Glutamatergic neuron (in vitro differentiated cells): ENCODE measurements at regions not wholly inside any gene's neighbourhood (a gene's known extent, or its start where the extent isn't known, plus 50 kb on each side); places are given as distances from the start of the nearest gene placed in this dataset.

Source experiments
- DNase-seq: peaks from one replicate; pipeline ENCODE4 v3.0.0; 2022
- H3K27ac Mint-ChIP-seq: one replicate; pipeline ENCODE4 v1.8.0; 2020; ENCODE audit warnings: mild to moderate bottlenecking, mixed read lengths, inconsistent platforms; ENCODE audit not compliant: unreplicated experiment
- H3K27me3 Mint-ChIP-seq: one replicate; pipeline ENCODE4 v1.8.0; 2020; ENCODE audit warnings: mild to moderate bottlenecking, moderate library complexity, mixed read lengths, inconsistent platforms; ENCODE audit not compliant: unreplicated experiment
- H3K36me3 Mint-ChIP-seq: one replicate; pipeline ENCODE4 v1.8.0; 2020; ENCODE audit warnings: mild to moderate bottlenecking, mixed read lengths, inconsistent platforms; ENCODE audit not compliant: unreplicated experiment
- H3K4me1 Mint-ChIP-seq: one replicate; pipeline ENCODE4 v1.8.0; 2020; ENCODE audit warnings: mild to moderate bottlenecking, low read depth, mixed read lengths, inconsistent platforms; ENCODE audit not compliant: unreplicated experiment
- H3K4me3 Mint-ChIP-seq: one replicate; pipeline ENCODE4 v1.8.0; 2020; ENCODE audit warnings: mild to moderate bottlenecking, mixed read lengths, inconsistent platforms; ENCODE audit not compliant: unreplicated experiment
- H3K9me3 Mint-ChIP-seq: one replicate; pipeline ENCODE4 v1.8.0; 2020; ENCODE audit warnings: mild to moderate bottlenecking, moderate library complexity, mixed read lengths, inconsistent platforms; ENCODE audit not compliant: unreplicated experiment
- CTCF ChIP-seq: fragments of 200-600 bp; sonication (generic); IDR thresholded peaks from one replicate; pipeline ENCODE4 v1.5.0; 2021; ENCODE audit not compliant: partially characterized antibody, unreplicated experiment

GRCh38 chr10:47144525-47144924, 155.5 kb upstream of the GDF10 start:
- no peak for DNase-seq
- no peak for TF ChIP-seq CTCF
- H3K36me3 Mint-ChIP-seq = peaks cover 4% of the 10 kb centered on the region
- H3K27me3 Mint-ChIP-seq = peaks cover 6% of the 10 kb centered on the region
- no peaks in the 10 kb centered on the region for H3K4me1 Mint-ChIP-seq
- no peak overlapping the region for H3K4me3 Mint-ChIP-seq
- no peaks in the 10 kb centered on the region for H3K9me3 Mint-ChIP-seq
- no peak overlapping the region for H3K27ac Mint-ChIP-seq

- no peaks in the 10 kb centered on the region for H3K4me1 Mint-ChIP-seq
- no peak for TF ChIP-seq CTCF
- H3K27me3 Mint-ChIP-seq = peaks cover 6% of the 10 kb centered on the region
- H3K36me3 Mint-ChIP-seq = peaks cover 4% of the 10 kb centered on the region
- no peak overlapping the region for H3K4me3 Mint-ChIP-seq
- H3K27ac Mint-ChIP-seq = no peak overlapping the region
- H3K9me3 Mint-ChIP-seq = no peaks in the 10 kb centered on the region
- DNase-seq = no peak
These were observed 154.6 kb upstream of the GDF10 start for GRCh38 chr10:47145290-47145934.

GRCh38 chr10:47146572-47146971, 153.4 kb upstream of the GDF10 start:
- no peak overlapping the region for H3K4me3 Mint-ChIP-seq
- no peak for DNase-seq
- H3K9me3 Mint-ChIP-seq = no peaks in the 10 kb centered on the region
- TF ChIP-seq CTCF = no peak
- peaks cover 4% of the 10 kb centered on the region for H3K36me3 Mint-ChIP-seq
- no peak overlapping the region for H3K27ac Mint-ChIP-seq
- peaks cover 6% of the 10 kb centered on the region for H3K27me3 Mint-ChIP-seq
- H3K4me1 Mint-ChIP-seq = no peaks in the 10 kb centered on the region

GRCh38 chr10:47147186-47147585, 152.8 kb upstream of the GDF10 start:
- H3K4me3 Mint-ChIP-seq = no peak overlapping the region
- H3K27me3 Mint-ChIP-seq = peaks cover 6% of the 10 kb centered on the region
- H3K4me1 Mint-ChIP-seq = no peaks in the 10 kb centered on the region
- no peak for TF ChIP-seq CTCF
- DNase-seq = no peak
- no peak overlapping the region for H3K27ac Mint-ChIP-seq
- no peaks in the 10 kb centered on the region for H3K9me3 Mint-ChIP-seq
- H3K36me3 Mint-ChIP-seq = peaks cover 4% of the 10 kb centered on the region

GRCh38 chr10:47150581-47150980, 149.4 kb upstream of the GDF10 start:
- Mint-ChIP-seq H3K27me3 (no peaks in the 10 kb centered on the region), H3K9me3 (peaks cover 3% of the 10 kb centered on the region), H3K4me1 (no peaks in the 10 kb centered on the region), H3K27ac (no peak overlapping the region), H3K4me3 (no peak overlapping the region), H3K36me3 (peaks cover 6% of the 10 kb centered on the region)
- TF ChIP-seq CTCF = no peak
- no peak for DNase-seq
